Gastroesophageal sphincter (tissue), 4 donors: ENCODE measurements at regions not wholly inside any gene's neighbourhood (a gene's known extent, or its start where the extent isn't known, plus 50 kb on each side); places are given as distances from the start of the nearest gene placed in this dataset.
"Not testable (repeated sequence)": the region's sequence is repeated elsewhere in the genome, so short reads cannot be mapped to it uniquely, and the experiment has no call there.

Experiments
- ATAC-seq: fragments of 150-250 bp; one replicate; pipeline ENCODE4 v1.9.1; 2016; ENCODE audit warnings: mild to moderate bottlenecking, moderate library complexity
- H3K27ac ChIP-seq, 4 donors: fragments of 200-600 bp; sonication (generic) in 3 of 4; 1 replicate in 3 of 4; 2 replicates in 1 of 4; pipeline ENCODE4 v1.5.1; 2016 to 2019
- H3K27me3 ChIP-seq: fragments of 200-600 bp; sonication (generic); one replicate; pipeline ENCODE4 v1.5.1; 2019
- H3K36me3 ChIP-seq, 2 donors: fragments of 200-600 bp; sonication (generic); one replicate each; pipeline ENCODE4 v1.5.1; 2019; ENCODE audit warnings: control low read depth in 1 of 2
- H3K4me1 ChIP-seq, 3 donors: fragments of 200-600 bp; sonication (generic); 1 replicate in 2 of 3; 2 replicates in 1 of 3; pipeline ENCODE4 v1.5.1; 2016 to 2019; ENCODE audit warnings: control low read depth in 2 of 3
- H3K4me3 ChIP-seq, 2 donors: fragments of 200-600 bp; sonication (generic); one replicate each; pipeline ENCODE4 v1.5.1; 2019; ENCODE audit warnings: mild to moderate bottlenecking in 1 of 2, moderate library complexity in 1 of 2
- H3K9me3 ChIP-seq, 3 donors: fragments of 200-600 bp; sonication (generic); one replicate each; pipeline ENCODE4 v1.5.1; 2017 to 2019; ENCODE audit warnings: control low read depth in 2 of 3
- EP300 ChIP-seq: sonication (generic); formaldehyde crosslinking; IDR thresholded peaks from one replicate; pipeline ENCODE4 v1.6.1; 2017; ENCODE audit warnings: antibody characterized with exemption, mild to moderate bottlenecking
- POLR2A ChIP-seq, 2 donors: fragments of 450-650 bp; IDR thresholded peaks; one replicate each; pipeline ENCODE4 v1.6.1; 2017; ENCODE audit warnings: antibody characterized with exemption in 2 of 2, mild to moderate bottlenecking in 2 of 2, moderate library complexity in 1 of 2
- POLR2AphosphoS5 ChIP-seq: sonication (generic); formaldehyde crosslinking; IDR thresholded peaks from one replicate; pipeline ENCODE4 v1.6.1; 2017; ENCODE audit warnings: antibody characterized with exemption
- WGBS, 2 donors: methylation state at CpG; one replicate each; pipeline ENCODE4 v1.1.5; 2018; ENCODE audit warnings: low coverage in 1 of 2; 5-methylcytosine and 5-hydroxymethylcytosine counted together
- TF ChIP-seq, protein P1 (sequence below), 4 experiments: fragments of 200-600 bp in 2 of 4; fragments of 450-650 bp in 2 of 4; sonication (generic) in 1 of 4; IDR thresholded peaks; one replicate each; pipeline ENCODE4 v1.5.1; 2017 to 2019; ENCODE audit warnings: antibody characterized with exemption in 4 of 4, mild to moderate bottlenecking in 2 of 4, moderate library complexity in 2 of 4

DNA sequence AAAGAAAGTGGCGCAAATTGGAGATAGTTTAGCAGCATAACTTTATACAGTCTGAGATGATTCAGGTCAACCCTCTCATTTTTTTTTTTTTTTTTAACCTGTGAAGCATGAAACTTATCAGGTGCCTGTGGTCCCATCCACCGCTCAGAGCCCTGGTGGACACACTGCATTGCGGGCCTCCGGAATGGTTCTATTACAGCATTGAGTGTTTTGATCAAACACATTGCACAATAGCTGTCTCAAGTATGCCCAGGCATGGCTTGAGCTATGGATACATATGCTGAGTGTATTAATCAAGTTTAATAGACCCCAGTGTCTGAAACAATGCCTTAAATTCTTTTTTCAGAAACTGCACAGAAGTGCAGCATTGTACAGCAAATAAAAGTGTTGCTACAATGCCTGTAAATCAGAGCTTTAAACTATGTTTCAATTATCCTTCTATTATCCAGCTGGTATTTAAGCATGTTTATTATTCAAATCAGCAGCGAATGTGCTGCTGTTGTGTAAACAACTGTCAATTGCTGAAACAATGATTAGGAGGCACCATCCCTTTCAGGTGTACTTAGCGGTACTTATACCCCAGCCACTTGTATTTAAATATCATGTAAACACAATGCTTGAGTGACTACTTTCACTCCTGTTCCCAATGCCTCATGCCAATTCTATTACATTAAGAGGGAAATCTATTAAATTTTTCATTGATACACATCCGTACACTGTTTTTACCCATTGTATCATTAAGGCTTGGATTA lies 456.6 kb downstream of the RPS6KC1 start:
- peaks cover 0 to 21% (median 0%) of the 10 kb centered on the region in 3 donors for H3K9me3 ChIP-seq
- no peak overlapping the region for H3K27ac ChIP-seq
- no peak for ATAC-seq

DNA sequence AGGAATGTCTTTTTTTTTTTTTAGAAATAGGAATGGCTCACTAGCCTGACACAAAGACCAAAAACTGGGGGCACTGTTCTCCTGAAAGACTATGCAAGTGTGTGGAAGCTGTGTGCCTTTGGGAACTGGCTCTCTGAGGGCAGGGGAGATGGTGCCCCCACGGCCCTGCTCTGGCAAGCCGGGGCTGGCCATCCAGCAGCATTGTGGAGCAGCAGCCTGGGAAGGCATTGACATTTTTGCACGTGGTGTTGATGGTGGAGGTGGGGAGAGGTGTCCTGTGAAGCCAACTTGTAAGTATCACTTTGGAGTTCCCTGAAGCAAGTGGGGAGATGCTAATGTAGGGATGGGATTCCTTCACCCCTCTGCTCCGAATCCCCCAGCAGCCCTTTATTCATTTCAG lies 460.1 kb downstream of the RPS6KC1 start:
- no peak for ATAC-seq
- Histone ChIP-seq H3K27ac (no peak overlapping the region), H3K4me3 (no peak overlapping the region), H3K27me3 (no peaks in the 10 kb centered on the region), H3K9me3 (peaks cover 0 to 3% (median 0%) of the 10 kb centered on the region in 3 donors), H3K4me1 (no peaks in the 10 kb centered on the region), H3K36me3 (no peaks in the 10 kb centered on the region)
- WGBS, 2 donors: 42 to 52% methylated on average over 2 to 4 of the region's 4 CpGs
- TF ChIP-seq POLR2AphosphoS5 (no peak), EP300 (no peak), POLR2A (IDR thresholded peaks at IDR 0.05) (no peak)
- TF ChIP-seq, protein P1, sequence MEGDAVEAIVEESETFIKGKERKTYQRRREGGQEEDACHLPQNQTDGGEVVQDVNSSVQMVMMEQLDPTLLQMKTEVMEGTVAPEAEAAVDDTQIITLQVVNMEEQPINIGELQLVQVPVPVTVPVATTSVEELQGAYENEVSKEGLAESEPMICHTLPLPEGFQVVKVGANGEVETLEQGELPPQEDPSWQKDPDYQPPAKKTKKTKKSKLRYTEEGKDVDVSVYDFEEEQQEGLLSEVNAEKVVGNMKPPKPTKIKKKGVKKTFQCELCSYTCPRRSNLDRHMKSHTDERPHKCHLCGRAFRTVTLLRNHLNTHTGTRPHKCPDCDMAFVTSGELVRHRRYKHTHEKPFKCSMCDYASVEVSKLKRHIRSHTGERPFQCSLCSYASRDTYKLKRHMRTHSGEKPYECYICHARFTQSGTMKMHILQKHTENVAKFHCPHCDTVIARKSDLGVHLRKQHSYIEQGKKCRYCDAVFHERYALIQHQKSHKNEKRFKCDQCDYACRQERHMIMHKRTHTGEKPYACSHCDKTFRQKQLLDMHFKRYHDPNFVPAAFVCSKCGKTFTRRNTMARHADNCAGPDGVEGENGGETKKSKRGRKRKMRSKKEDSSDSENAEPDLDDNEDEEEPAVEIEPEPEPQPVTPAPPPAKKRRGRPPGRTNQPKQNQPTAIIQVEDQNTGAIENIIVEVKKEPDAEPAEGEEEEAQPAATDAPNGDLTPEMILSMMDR (IDR thresholded peaks at IDR 0.05): no peak

More for the DNA sequence above, 456.6 kb downstream of the RPS6KC1 start:
- TF ChIP-seq, protein P1 (IDR thresholded peaks at IDR 0.05): no peak
- TF ChIP-seq EP300 (no peak), POLR2A (IDR thresholded peaks at IDR 0.05) (no peak), POLR2AphosphoS5 (no peak)
- no peak overlapping the region for H3K4me3 ChIP-seq
- no peaks in the 10 kb centered on the region for H3K27me3 ChIP-seq
- H3K36me3 ChIP-seq: no peaks in the 10 kb centered on the region
- 70 to 81% methylated on average over 6 to 7 of the region's 7 CpGs for WGBS, 2 donors
- no peaks in the 10 kb centered on the region for H3K4me1 ChIP-seq

DNA sequence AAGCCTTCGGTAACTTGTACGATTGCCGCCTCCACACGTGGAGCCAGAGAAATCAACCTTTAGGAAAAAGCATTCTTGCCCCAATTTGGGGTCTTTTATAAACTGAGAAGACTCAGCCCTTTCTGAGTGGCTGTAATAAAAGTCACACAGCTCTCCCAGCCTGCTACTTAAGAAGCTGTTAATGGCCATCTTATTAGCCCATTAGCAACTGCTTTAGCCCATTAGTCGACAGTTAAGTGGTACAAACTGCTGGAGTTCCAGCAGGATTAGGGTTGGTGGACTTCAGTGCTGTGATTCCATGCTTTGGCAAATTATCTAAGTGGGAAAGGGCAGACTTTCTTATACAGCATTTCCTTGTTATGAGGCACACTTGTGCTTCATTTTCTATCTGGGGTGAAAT lies 461.3 kb downstream of the RPS6KC1 start:
- ATAC-seq: no peak
- H3K4me1 ChIP-seq: no peaks in the 10 kb centered on the region
- 58 to 81% methylated on average over 4 to 5 of the region's 5 CpGs for WGBS, 2 donors
- H3K36me3 ChIP-seq: no peaks in the 10 kb centered on the region
- H3K4me3 ChIP-seq: no peak overlapping the region
- H3K9me3 ChIP-seq: peaks cover 0 to 3% (median 0%) of the 10 kb centered on the region in 3 donors
- no peaks in the 10 kb centered on the region for H3K27me3 ChIP-seq
- TF ChIP-seq POLR2AphosphoS5: no peak
- TF ChIP-seq, protein P1 (IDR thresholded peaks at IDR 0.05): no peak
- no peak for TF ChIP-seq EP300
- no peak for TF ChIP-seq POLR2A (IDR thresholded peaks at IDR 0.05)
- no peak overlapping the region for H3K27ac ChIP-seq

DNA sequence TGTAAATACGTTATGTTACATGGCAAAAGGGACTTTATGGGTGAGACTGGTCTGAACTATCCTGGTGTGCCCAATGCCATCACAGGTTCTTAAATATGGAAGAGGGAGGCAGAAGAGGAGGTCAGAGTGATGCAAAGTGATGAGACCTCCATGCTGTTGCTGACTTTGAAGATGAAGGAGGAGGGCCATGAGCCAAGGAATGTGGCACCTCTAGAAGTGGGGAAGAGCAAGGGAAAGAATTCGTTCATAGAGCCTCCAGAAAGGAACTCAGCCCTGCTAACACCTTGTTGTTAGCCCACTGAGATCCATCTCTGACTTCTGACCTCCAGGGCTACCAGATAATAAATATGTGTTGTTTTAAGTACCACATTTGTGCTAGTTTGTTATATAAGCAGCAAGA lies 462.0 kb downstream of the RPS6KC1 start:
- Histone ChIP-seq H3K9me3 (peaks cover 0 to 3% (median 0%) of the 10 kb centered on the region in 3 donors), H3K36me3 (no peaks in the 10 kb centered on the region), H3K4me3 (no peak overlapping the region), H3K27me3 (no peaks in the 10 kb centered on the region), H3K27ac (no peak overlapping the region), H3K4me1 (no peaks in the 10 kb centered on the region)
- no peak for ATAC-seq
- 17 to 62% methylated on average over 1 to 2 of the region's 2 CpGs for WGBS, 2 donors
- TF ChIP-seq POLR2AphosphoS5 (no peak), POLR2A (IDR thresholded peaks at IDR 0.05) (no peak), EP300 (no peak)
- TF ChIP-seq, protein P1 (IDR thresholded peaks at IDR 0.05): no peak

DNA sequence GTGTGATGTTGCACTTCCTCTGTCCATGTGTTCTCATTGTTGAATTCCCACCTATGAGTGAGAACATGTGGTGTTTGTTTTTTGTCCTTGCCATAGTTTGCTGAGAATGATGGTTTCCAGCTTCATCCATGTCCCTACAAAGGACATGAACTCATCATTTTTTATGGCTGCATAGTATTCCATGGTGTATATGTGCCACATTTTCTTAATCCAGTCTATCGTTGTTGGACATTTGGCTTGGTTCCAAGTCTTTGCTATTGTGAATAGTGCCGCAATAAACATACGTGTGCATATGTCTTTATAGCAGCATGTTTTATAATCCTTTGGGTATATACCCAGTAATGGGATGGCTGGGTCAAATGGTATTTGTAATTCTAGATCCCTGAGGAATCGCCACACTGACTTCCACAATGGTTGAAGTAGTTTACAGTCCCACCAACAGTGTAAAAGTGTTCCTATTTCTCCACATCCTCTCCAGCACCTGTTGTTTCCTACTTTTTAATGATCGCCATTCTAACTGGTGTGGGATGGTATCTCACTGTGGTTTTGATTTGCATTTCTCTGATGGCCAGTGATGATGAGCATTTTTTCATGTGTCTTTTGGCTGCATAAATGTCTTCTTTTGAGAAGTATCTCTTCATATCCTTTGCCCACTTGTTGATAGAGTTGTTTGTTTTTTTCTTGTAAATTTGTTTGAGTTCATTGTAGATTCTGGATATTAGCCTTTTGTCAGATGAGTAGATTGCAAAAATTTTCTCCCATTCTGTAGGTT lies 463.6 kb downstream of the RPS6KC1 start:
- H3K27me3 ChIP-seq, H3K27ac ChIP-seq, H3K9me3 ChIP-seq, H3K4me1 ChIP-seq, H3K4me3 ChIP-seq, ATAC-seq, H3K36me3 ChIP-seq: not testable (repeated sequence)
- WGBS, 2 donors: 94 to 100% methylated on average over 2 of the region's 5 CpGs
